Subcutaneous abdominal adipose tissue (tissue), 5 donors: ENCODE measurements at regions not wholly inside any gene's neighbourhood (a gene's known extent, or its start where the extent isn't known, plus 50 kb on each side); places are given as distances from the start of the nearest gene placed in this dataset.

Experiments used
- H3K27ac ChIP-seq: one replicate; pipeline ENCODE4 v1.7.0; 2013; ENCODE audit warnings: low read depth, mild to moderate bottlenecking, inconsistent platforms, low read length, moderate library complexity
- H3K27me3 ChIP-seq, 5 donors: one replicate each; pipeline ENCODE4 v1.7.0; 2013; ENCODE audit warnings: low read length in 5 of 5, inconsistent platforms in 1 of 5; ENCODE audit not compliant: control insufficient read depth in 5 of 5, insufficient read depth in 4 of 5
- H3K36me3 ChIP-seq, 5 donors: one replicate each; pipeline ENCODE4 v1.7.0; 2013; ENCODE audit warnings: low read length in 5 of 5; ENCODE audit not compliant: control insufficient read depth in 5 of 5, insufficient read depth in 5 of 5
- H3K4me1 ChIP-seq, 5 donors: one replicate each; pipeline ENCODE4 v1.7.0; 2013; ENCODE audit warnings: low read length in 5 of 5, mild to moderate bottlenecking in 3 of 5, moderate library complexity in 1 of 5; ENCODE audit not compliant: control insufficient read depth in 5 of 5, insufficient read depth in 5 of 5
- H3K4me3 ChIP-seq, 5 donors: one replicate each; pipeline ENCODE4 v1.7.0; 2013; ENCODE audit warnings: low read length in 5 of 5, low read depth in 1 of 5
- H3K9ac ChIP-seq, 5 donors: one replicate each; pipeline ENCODE4 v1.7.0; 2013; ENCODE audit warnings: low read length in 5 of 5, mild to moderate bottlenecking in 4 of 5, moderate library complexity in 3 of 5
- H3K9me3 ChIP-seq, 5 donors: one replicate each; pipeline ENCODE4 v1.7.0; 2013; ENCODE audit warnings: low read length in 5 of 5; ENCODE audit not compliant: control insufficient read depth in 5 of 5
- donor health status: healthy.
- donor health status: healthy.
- donor health status: healthy.
- donor health status: healthy.
- donor health status: healthy.

DNA sequence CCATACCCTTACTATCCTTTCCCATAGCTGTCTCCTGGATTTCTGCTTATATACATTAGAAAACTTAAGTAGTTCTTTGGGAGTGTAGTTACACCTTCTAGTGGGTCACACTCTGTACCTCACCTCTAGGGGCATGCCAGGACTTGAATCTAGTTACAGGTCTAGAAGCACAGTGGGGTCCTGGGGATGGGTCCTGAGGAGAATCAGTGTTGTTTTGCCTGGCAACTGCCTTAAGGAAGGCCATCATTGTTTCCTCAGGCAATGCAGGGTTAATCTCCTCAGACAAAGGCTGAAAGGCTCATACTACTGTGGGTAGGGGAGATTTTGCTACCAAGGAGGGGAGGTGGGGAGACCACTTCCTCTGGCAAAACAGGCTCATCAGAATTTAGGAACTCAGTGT is 750.3 kb downstream of the FAT4 start:
- H3K36me3 ChIP-seq = no peaks in the 10 kb centered on the region
- no peak overlapping the region for H3K27ac ChIP-seq
- no peaks in the 10 kb centered on the region for H3K9me3 ChIP-seq
- H3K4me3 ChIP-seq = no peak overlapping the region
- H3K9ac ChIP-seq = no peak overlapping the region
- H3K4me1 ChIP-seq = no peaks in the 10 kb centered on the region
- no peaks in the 10 kb centered on the region for H3K27me3 ChIP-seq

DNA sequence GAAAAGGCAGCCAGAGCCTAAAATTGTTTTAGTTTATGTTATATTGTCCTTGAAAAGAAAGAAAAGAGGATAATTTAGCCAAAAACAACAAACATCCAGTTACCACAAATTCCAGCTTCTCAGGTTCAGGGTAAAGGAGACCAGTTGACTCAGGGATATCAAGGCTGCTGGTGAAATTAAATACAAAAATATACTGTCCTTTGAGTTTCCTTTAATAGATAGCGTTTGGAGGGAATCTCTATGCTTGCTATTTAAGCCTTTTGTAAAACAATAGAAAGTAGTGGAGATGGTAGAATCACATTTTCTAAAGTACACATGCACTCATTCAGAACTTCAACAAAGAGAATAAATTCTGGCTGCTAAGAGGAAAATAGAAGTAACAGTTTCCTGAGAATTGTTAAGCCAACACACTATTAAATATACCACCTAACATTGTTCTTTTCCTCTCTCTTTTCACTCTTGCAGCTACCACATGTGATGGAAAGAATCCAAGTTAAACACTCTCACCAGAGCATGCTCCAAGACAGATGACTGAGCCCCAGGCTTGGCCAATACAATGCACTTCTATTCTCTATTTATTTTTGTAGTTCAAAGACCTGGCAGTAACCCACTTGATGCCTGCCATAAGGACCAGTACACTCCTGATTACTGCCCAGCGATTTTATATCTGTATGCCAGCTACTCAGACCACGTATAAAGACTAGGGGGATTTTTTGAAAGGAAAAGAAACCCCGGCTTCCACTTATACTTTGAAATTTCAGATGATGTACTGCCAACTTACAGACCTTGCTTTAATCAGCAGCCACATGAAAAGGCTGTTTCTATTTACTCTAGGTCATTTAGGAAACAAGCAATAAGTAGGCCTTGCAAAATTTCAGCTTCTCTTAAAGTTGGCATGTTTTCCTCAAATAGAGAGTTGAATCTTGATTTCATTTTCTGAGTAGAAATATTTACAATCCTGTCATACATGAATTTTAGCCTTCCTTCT is 756.9 kb downstream of the FAT4 start:
- no peak overlapping the region for H3K4me3 ChIP-seq
- H3K9ac ChIP-seq = no peak overlapping the region
- H3K9me3 ChIP-seq = no peaks in the 10 kb centered on the region
- no peaks in the 10 kb centered on the region for H3K36me3 ChIP-seq
- no peak overlapping the region for H3K27ac ChIP-seq
- peaks cover 0 to 4% (median 0%) of the 10 kb centered on the region in 5 donors for H3K4me1 ChIP-seq
- H3K27me3 ChIP-seq = no peaks in the 10 kb centered on the region

DNA sequence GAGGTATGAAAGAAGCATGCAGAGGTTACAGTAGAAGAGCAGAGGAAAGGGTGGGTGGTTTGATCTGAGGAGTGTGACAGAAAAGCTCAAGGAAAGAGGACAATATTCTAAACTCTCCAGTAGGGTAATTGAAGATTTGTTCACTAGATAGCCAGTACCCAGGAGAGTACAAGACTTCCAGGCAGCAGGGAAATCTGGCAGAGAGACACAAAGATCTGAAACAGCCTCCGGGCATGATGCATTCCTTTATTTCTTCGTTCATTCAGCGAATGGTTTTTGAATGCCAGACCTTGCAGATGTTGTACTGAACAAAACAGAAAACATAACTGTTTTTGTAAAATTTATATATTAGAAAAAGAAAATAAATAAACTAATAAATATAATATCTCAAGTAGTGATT is 766.6 kb downstream of the FAT4 start:
- Histone ChIP-seq H3K36me3 (no peaks in the 10 kb centered on the region), H3K27ac (no peak overlapping the region), H3K9ac (no peak overlapping the region), H3K27me3 (no peaks in the 10 kb centered on the region), H3K4me3 (no peak overlapping the region), H3K9me3 (no peaks in the 10 kb centered on the region), H3K4me1 (no peaks in the 10 kb centered on the region)

DNA sequence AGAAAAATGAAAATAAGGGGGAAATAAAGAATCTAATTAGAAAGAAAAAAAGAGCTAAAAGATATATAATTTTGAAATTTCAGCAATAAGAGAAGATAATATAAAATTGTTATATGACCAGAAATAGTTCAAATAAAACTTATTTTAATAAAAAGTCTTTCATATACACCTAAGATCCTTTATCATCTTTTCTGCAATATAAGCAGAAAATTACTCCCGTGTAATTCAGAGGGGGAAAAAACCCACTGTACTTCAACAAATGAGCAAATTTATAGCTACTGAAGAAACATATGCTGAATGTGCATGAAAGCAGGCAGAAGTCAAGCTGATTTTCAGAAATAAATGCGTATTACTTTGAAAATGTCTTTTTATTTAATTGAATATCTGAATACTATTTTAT is 771.3 kb downstream of the FAT4 start:
- no peaks in the 10 kb centered on the region for H3K4me1 ChIP-seq
- no peak overlapping the region for H3K27ac ChIP-seq
- no peaks in the 10 kb centered on the region for H3K27me3 ChIP-seq
- H3K9me3 ChIP-seq = no peaks in the 10 kb centered on the region
- no peak overlapping the region for H3K4me3 ChIP-seq
- H3K36me3 ChIP-seq = no peaks in the 10 kb centered on the region
- H3K9ac ChIP-seq = no peak overlapping the region

DNA sequence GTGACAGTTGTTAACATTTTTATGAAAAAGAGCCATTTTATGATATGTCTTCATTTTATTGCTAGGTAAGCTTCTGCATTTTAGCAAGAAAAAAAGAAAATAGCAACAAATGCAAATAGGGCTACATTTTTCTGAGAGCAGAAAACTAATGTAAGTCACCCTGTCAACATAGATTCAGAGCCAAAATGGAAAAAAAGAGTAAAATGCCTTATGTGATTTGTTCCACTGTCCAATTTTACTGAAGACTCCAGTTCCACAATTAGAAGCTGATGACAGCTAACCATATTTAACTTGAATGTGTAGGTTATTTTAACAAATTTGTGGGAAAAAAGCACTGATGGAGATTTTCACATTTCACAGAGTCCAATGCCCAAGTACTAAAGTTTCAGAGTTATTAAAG is 772.3 kb downstream of the FAT4 start:
- H3K4me3 ChIP-seq = no peak overlapping the region
- no peak overlapping the region for H3K9ac ChIP-seq
- no peaks in the 10 kb centered on the region for H3K27me3 ChIP-seq
- H3K4me1 ChIP-seq = no peaks in the 10 kb centered on the region
- H3K36me3 ChIP-seq = no peaks in the 10 kb centered on the region
- H3K9me3 ChIP-seq = no peaks in the 10 kb centered on the region
- H3K27ac ChIP-seq = no peak overlapping the region

DNA sequence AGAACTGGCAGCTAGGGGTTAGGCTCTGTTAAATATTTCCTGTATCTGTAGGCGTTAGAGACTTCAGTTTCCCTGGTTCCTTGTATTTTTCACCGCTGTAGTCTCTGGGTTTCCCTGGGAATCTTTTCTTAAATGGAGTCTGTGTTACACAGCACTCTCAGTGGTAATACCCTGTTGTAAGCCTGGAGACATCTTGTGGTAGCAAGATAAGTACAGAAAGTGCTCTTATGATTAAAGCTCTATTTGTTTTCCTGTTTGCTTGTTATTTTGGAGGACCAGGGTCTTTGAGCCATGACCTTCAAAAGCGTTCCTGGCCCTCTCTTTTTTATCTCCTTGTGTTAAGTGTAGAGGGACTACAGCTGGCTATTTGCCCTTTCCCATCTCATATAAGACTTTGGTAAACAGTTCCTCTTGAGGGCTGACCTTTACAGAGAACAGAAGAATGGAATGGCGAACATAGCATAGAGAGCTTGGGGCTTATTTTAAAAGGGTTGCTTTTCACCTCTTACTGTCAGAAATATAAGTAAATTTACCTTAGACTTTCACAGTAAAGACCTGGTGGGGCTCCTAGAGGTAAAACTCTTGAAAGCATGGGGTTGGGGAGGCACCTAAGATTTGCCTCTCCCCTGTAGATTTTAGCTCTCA is 782.5 kb downstream of the FAT4 start:
- no peaks in the 10 kb centered on the region for H3K9me3 ChIP-seq
- no peaks in the 10 kb centered on the region for H3K4me1 ChIP-seq
- H3K9ac ChIP-seq = no peak overlapping the region
- no peaks in the 10 kb centered on the region for H3K27me3 ChIP-seq
- H3K27ac ChIP-seq = no peak overlapping the region
- no peak overlapping the region for H3K4me3 ChIP-seq
- no peaks in the 10 kb centered on the region for H3K36me3 ChIP-seq

DNA sequence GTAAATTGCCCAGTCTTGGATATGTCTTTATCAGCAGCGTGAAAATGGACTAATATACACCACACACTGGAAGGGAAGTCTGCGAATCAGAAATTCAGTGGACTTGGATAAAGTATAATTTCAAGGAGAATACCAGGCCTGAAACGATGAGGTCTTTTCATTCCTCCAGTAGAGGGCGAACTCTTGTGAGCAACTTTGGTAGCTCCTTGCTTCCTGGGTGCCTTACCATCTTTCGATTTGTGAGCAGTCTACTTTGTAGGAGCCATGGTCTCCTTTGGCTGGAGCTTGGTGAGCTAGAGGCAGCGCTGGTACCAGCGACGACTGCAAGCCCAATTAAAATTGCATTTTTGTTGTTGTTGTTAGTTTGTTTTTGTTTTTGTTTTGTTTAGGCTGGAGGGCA is 791.9 kb downstream of the FAT4 start:
- H3K9me3 ChIP-seq = no peaks in the 10 kb centered on the region
- no peak overlapping the region for H3K9ac ChIP-seq
- no peaks in the 10 kb centered on the region for H3K4me1 ChIP-seq
- no peak overlapping the region for H3K4me3 ChIP-seq
- H3K27me3 ChIP-seq = no peaks in the 10 kb centered on the region
- no peak overlapping the region for H3K27ac ChIP-seq
- H3K36me3 ChIP-seq = no peaks in the 10 kb centered on the region

DNA sequence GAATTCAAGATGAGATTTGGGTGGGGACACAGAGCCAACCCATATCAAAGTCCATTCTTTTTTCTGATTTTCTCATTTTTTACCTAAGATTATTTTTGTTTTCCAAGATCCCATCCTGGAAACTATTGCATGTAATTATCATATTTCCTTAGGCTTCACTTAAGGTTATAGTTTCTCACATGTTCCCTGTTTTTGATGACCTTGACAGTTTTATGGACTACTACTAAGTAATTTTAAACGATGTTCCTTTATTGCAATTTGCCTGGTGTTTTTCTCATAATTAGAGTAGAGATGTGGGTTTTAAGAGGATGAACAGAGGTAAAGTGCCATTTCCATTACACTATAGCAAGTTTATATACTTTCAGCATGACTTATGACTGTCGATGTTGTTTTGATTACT is 795.1 kb downstream of the FAT4 start:
- Histone ChIP-seq H3K36me3 (no peaks in the 10 kb centered on the region), H3K9ac (no peak overlapping the region), H3K4me1 (no peaks in the 10 kb centered on the region), H3K27me3 (no peaks in the 10 kb centered on the region), H3K4me3 (no peak overlapping the region), H3K27ac (no peak overlapping the region), H3K9me3 (peaks cover 0 to 8% (median 4%) of the 10 kb centered on the region in 5 donors)

DNA sequence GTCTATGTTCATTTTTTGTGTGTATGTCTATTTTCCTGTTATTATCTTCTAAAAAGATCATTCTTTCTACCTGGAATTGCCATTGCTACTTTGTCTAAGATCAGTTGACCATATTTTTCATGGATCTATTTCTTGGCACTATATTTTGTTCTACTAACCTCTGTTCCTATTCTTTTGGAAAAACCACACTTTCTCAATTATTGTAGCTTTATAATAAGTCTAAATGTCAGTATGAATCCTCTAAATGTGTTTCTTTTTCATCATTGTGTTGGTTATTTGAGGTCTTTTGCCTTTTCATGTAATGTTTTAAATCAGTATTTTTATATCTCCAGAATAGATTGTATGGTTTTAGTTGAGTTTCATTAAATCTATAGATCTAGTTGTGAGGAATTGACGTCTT is 798.3 kb downstream of the FAT4 start:
- Histone ChIP-seq H3K27me3 (no peaks in the 10 kb centered on the region), H3K9ac (no peak overlapping the region), H3K4me1 (no peaks in the 10 kb centered on the region), H3K4me3 (no peak overlapping the region), H3K27ac (no peak overlapping the region), H3K9me3 (peaks cover 0 to 19% (median 4%) of the 10 kb centered on the region in 5 donors), H3K36me3 (no peaks in the 10 kb centered on the region)

DNA sequence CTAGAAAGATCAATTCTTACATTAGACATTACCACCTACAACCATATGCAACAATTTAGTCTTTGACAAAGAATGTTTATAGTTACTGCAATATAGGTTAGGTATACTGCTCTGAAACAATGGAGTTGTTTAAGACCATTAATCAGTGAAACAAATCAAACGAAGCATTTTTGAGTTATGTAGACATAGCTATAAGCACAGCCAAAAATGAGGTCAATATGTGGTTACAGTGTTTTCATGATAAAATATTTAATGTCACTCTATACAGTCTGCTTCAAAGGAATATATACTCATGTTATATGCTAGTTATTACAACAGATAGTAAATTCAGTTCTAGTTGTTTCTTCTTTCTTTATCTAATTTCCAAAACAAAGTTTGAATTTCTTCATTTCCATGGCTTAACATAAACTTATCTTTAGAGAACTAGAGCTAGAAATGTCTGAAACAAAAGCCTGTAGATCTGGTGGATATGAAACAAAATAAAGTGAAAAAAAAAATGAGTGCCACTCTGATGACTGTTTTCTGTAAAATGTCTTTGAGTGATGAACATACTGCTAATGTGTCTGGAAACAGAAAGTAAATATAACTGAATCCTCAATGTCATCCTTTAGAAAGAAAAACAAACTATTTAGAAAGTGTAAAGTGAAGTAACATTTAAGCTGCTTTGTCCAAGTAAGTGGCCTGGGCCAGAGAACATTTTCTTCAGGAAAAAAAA is 809.0 kb downstream of the FAT4 start:
- no peaks in the 10 kb centered on the region for H3K9me3 ChIP-seq
- H3K36me3 ChIP-seq = no peaks in the 10 kb centered on the region
- H3K4me1 ChIP-seq = no peaks in the 10 kb centered on the region
- H3K9ac ChIP-seq = no peak overlapping the region
- H3K4me3 ChIP-seq = no peak overlapping the region
- H3K27me3 ChIP-seq = no peaks in the 10 kb centered on the region
- no peak overlapping the region for H3K27ac ChIP-seq
